Spinal cord (tissue), 9 donors: ENCODE measurements at regions not wholly inside any gene's neighbourhood (a gene's known extent, or its start where the extent isn't known, plus 50 kb on each side); places are given as distances from the start of the nearest gene placed in this dataset.
"Not testable (repeated sequence)": the region's sequence is repeated elsewhere in the genome, so short reads cannot be mapped to it uniquely, and the experiment has no call there.

Experiments
- DNase-seq, 6 donors: peaks; one replicate each; pipeline versions ENCODE4 v3.0.0 to v3.0.0-alpha.2; 2013 to 2015; ENCODE audit warnings: low spot score in 6 of 6, low read depth in 4 of 6
- H3K27ac ChIP-seq: one replicate; pipeline ENCODE4 v1.5.1; 2013; ENCODE audit warnings: low read depth, low read length, control low read depth
- H3K27me3 ChIP-seq: one replicate; pipeline ENCODE4 v1.6.1; 2013; ENCODE audit warnings: low read length; ENCODE audit not compliant: control insufficient read depth, insufficient read depth
- H3K36me3 ChIP-seq: one replicate; pipeline ENCODE4 v1.6.1; 2013; ENCODE audit warnings: low read length; ENCODE audit not compliant: control insufficient read depth, insufficient read depth
- H3K4me1 ChIP-seq: one replicate; pipeline ENCODE4 v1.6.1; 2013; ENCODE audit warnings: low read length; ENCODE audit not compliant: control insufficient read depth, insufficient read depth
- H3K4me3 ChIP-seq: one replicate; pipeline ENCODE4 v1.5.1; 2013; ENCODE audit warnings: low read depth, low read length, control low read depth
- H3K9me3 ChIP-seq: one replicate; pipeline ENCODE4 v1.6.1; 2013; ENCODE audit warnings: low read length; ENCODE audit not compliant: control insufficient read depth, insufficient read depth
- WGBS: methylation state at CpG from one replicate; pipeline ENCODE4 v1.1.5; 2013; ENCODE audit warnings: missing lambda C conversion rate; ENCODE audit not compliant: insufficient coverage; 5-methylcytosine and 5-hydroxymethylcytosine counted together
- donor health status: healthy.

- not testable (repeated sequence) for H3K27me3 ChIP-seq, H3K4me3 ChIP-seq, H3K9me3 ChIP-seq, H3K27ac ChIP-seq, DNase-seq, H3K4me1 ChIP-seq, H3K36me3 ChIP-seq
- WGBS = no CpG with 5 or more reads among the region's 3 CpGs
Observed at GRCh38 chrX:76774912-76775311, 347.4 kb downstream of the MAGEE1 start.

- Histone ChIP-seq H3K4me3 (no peak overlapping the region), H3K4me1 (no peaks in the 10 kb centered on the region), H3K27me3 (no peaks in the 10 kb centered on the region), H3K27ac (no peak overlapping the region), H3K36me3 (no peaks in the 10 kb centered on the region), H3K9me3 (no peaks in the 10 kb centered on the region)
- 100% methylated on average over 1 of the region's 2 CpGs for WGBS
- no peak for DNase-seq
Observed at GRCh38 chrX:76796311-76796710, 368.8 kb downstream of the MAGEE1 start.

GRCh38 chrX:76802708-76803107 is 375.2 kb downstream of the MAGEE1 start:
- WGBS = no CpG with 5 or more reads among the region's 3 CpGs
- Histone ChIP-seq H3K27ac (no peak overlapping the region), H3K27me3 (no peaks in the 10 kb centered on the region), H3K4me1 (no peaks in the 10 kb centered on the region), H3K4me3 (no peak overlapping the region), H3K9me3 (peaks cover 1% of the 10 kb centered on the region), H3K36me3 (no peaks in the 10 kb centered on the region)
- DNase-seq = no peak

- Histone ChIP-seq H3K4me3 (no peak overlapping the region), H3K4me1 (no peaks in the 10 kb centered on the region), H3K36me3 (no peaks in the 10 kb centered on the region), H3K9me3 (no peaks in the 10 kb centered on the region), H3K27me3 (no peaks in the 10 kb centered on the region), H3K27ac (no peak overlapping the region)
- DNase-seq = no peak
- no CpG with 5 or more reads among the region's 3 CpGs for WGBS
Observed at GRCh38 chrX:76815754-76816153, 388.2 kb downstream of the MAGEE1 start.

- not testable (repeated sequence) for DNase-seq, H3K36me3 ChIP-seq, H3K27ac ChIP-seq, H3K4me3 ChIP-seq, H3K4me1 ChIP-seq, H3K9me3 ChIP-seq, H3K27me3 ChIP-seq
- whole genome bisulfite sequencing = no CpG with 5 or more reads among the region's 1 CpG
Observed at GRCh38 chrX:76817279-76817678, 389.8 kb downstream of the MAGEE1 start.

GRCh38 chrX:76821276-76821675 is 393.8 kb downstream of the MAGEE1 start:
- Histone ChIP-seq H3K4me1 (no peaks in the 10 kb centered on the region), H3K9me3 (no peaks in the 10 kb centered on the region), H3K36me3 (no peaks in the 10 kb centered on the region), H3K27me3 (no peaks in the 10 kb centered on the region), H3K27ac (no peak overlapping the region), H3K4me3 (no peak overlapping the region)
- DNase-seq = no peak
- 100% methylated on average over 1 of the region's 1 CpG for WGBS

GRCh38 chrX:76827672-76828071 is 400.2 kb downstream of the MAGEE1 start:
- Histone ChIP-seq H3K36me3 (no peaks in the 10 kb centered on the region), H3K27me3 (no peaks in the 10 kb centered on the region), H3K27ac (no peak overlapping the region), H3K9me3 (no peaks in the 10 kb centered on the region), H3K4me3 (no peak overlapping the region), H3K4me1 (no peaks in the 10 kb centered on the region)
- no peak for DNase-seq
- WGBS = no CpG with 5 or more reads among the region's 1 CpG

GRCh38 chrX:76840902-76841301 is 413.4 kb downstream of the MAGEE1 start:
- not testable (repeated sequence) for H3K27me3 ChIP-seq, H3K36me3 ChIP-seq, H3K9me3 ChIP-seq, H3K4me3 ChIP-seq, DNase-seq, H3K4me1 ChIP-seq, H3K27ac ChIP-seq
- WGBS = 41% methylated on average over 12 of the region's 16 CpGs

- H3K27ac ChIP-seq = no peak overlapping the region
- WGBS = 25% methylated on average over 4 of the region's 4 CpGs
Observed at GRCh38 chrX:76850851-76851250, 423.3 kb downstream of the MAGEE1 start.

GRCh38 chrX:76862509-76862908 is 435.0 kb downstream of the MAGEE1 start:
- Histone ChIP-seq H3K36me3 (no peaks in the 10 kb centered on the region), H3K4me1 (no peaks in the 10 kb centered on the region), H3K4me3 (no peak overlapping the region), H3K9me3 (no peaks in the 10 kb centered on the region), H3K27ac (no peak overlapping the region), H3K27me3 (no peaks in the 10 kb centered on the region)
- whole genome bisulfite sequencing = no CpG with 5 or more reads among the region's 1 CpG
- DNase-seq = no peak

More at GRCh38 chrX:76850851-76851250, 423.3 kb downstream of the MAGEE1 start:
- no peaks in the 10 kb centered on the region for H3K27me3 ChIP-seq
- no peaks in the 10 kb centered on the region for H3K4me1 ChIP-seq
- no peaks in the 10 kb centered on the region for H3K36me3 ChIP-seq
- H3K4me3 ChIP-seq = no peak overlapping the region
- H3K9me3 ChIP-seq = no peaks in the 10 kb centered on the region
- DNase-seq = peak in 1 of 6 donors; percentile 0
